RWPE2 (cell line): ENCODE measurements at regions not wholly inside any gene's neighbourhood (a gene's known extent, or its start where the extent isn't known, plus 50 kb on each side); places are given as distances from the start of the nearest gene placed in this dataset.
A peak's percentile ranks its signal among the peaks of the same experiment; 100 is the strongest.
"Not testable (repeated sequence)": the region's sequence is repeated elsewhere in the genome, so short reads cannot be mapped to it uniquely, and the experiment has no call there.

Experiments
- ATAC-seq: fragments of 200-7000 bp; cut with Tn5 transposase; 3 replicates; pipeline ENCODE4 v1.9.1; 2021; ENCODE audit warnings: low read depth
- DNase-seq: peaks from one replicate; pipeline ENCODE4 v3.0.0-alpha.2; 2020; ENCODE audit warnings: low spot score
- H3K27ac ChIP-seq: fragments of 450-650 bp; 2 replicates; pipeline ENCODE4 v1.5.1; 2017; ENCODE audit warnings: mild to moderate bottlenecking; ENCODE audit not compliant: poor library complexity, severe bottlenecking
- H3K27me3 ChIP-seq: fragments of 250-450 bp; sonication (Bioruptor Pico); 2 replicates; pipeline ENCODE4 v1.5.1; 2021; ENCODE audit warnings: mild to moderate bottlenecking, moderate library complexity; ENCODE audit not compliant: insufficient read depth, poor library complexity, severe bottlenecking
- H3K36me3 ChIP-seq: fragments of 250-450 bp; sonication (Bioruptor Pico); 2 replicates; pipeline ENCODE4 v1.5.1; 2020; ENCODE audit warnings: low read depth, mild to moderate bottlenecking, moderate library complexity
- H3K4me1 ChIP-seq: fragments of 250-450 bp; sonication (Bioruptor Pico); 2 replicates; pipeline ENCODE4 v1.5.1; 2021; ENCODE audit warnings: mild to moderate bottlenecking, moderate library complexity; ENCODE audit not compliant: insufficient read depth, poor library complexity, severe bottlenecking
- H3K4me3 ChIP-seq: fragments of 250-450 bp; sonication (Bioruptor Pico); 2 replicates; pipeline ENCODE4 v1.5.1; 2021; ENCODE audit warnings: mild to moderate bottlenecking, moderate library complexity; ENCODE audit not compliant: severe bottlenecking
- H3K9me3 ChIP-seq: fragments of 250-450 bp; sonication (Bioruptor Pico); 2 replicates; pipeline ENCODE4 v1.5.1; 2021; ENCODE audit warnings: mild to moderate bottlenecking, moderate library complexity; ENCODE audit not compliant: severe bottlenecking
- CTCF ChIP-seq: fragments of 450-650 bp; IDR thresholded peaks from one replicate; pipeline ENCODE4 v1.5.1; 2017; ENCODE audit warnings: mild to moderate bottlenecking, moderate library complexity; ENCODE audit not compliant: poor library complexity, severe bottlenecking

GRCh38 chr5:143636931-143637528 is 174.9 kb upstream of the HMHB1 start:
- Histone ChIP-seq H3K9me3 (no peaks in the 10 kb centered on the region), H3K4me1 (no peaks in the 10 kb centered on the region), H3K36me3 (no peaks in the 10 kb centered on the region), H3K27ac (no peak overlapping the region), H3K4me3 (no peak overlapping the region), H3K27me3 (no peaks in the 10 kb centered on the region)
- DNase-seq (no peak), ATAC-seq (no peak)
- no peak for TF ChIP-seq CTCF

DNA sequence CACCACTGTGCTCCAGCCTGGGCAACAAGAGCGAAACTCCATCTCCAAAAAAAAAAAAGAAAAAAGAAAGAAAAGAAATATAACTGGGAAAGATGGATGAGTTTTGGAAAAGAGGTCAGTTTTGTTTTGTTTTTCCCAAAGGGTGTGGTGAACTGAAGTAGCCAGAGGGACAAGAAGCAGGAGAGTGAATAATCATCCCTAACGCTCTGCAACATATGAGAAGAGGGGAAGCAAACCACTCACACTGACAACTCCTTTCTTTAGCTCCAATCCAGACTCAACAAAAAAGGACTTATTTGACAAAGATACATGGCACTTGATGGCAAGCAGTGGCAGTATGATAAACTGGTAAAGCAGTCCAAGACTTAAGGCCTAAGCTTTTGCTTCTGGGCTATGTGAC is 176.1 kb upstream of the HMHB1 start:
- H3K4me1 ChIP-seq, result no peaks in the 10 kb centered on the region
- no peak for DNase-seq
- H3K9me3 ChIP-seq, result no peaks in the 10 kb centered on the region
- no peak overlapping the region for H3K4me3 ChIP-seq
- no peak for ATAC-seq
- no peaks in the 10 kb centered on the region for H3K27me3 ChIP-seq
- no peaks in the 10 kb centered on the region for H3K36me3 ChIP-seq
- no peak overlapping the region for H3K27ac ChIP-seq
- no peak for TF ChIP-seq CTCF

DNA sequence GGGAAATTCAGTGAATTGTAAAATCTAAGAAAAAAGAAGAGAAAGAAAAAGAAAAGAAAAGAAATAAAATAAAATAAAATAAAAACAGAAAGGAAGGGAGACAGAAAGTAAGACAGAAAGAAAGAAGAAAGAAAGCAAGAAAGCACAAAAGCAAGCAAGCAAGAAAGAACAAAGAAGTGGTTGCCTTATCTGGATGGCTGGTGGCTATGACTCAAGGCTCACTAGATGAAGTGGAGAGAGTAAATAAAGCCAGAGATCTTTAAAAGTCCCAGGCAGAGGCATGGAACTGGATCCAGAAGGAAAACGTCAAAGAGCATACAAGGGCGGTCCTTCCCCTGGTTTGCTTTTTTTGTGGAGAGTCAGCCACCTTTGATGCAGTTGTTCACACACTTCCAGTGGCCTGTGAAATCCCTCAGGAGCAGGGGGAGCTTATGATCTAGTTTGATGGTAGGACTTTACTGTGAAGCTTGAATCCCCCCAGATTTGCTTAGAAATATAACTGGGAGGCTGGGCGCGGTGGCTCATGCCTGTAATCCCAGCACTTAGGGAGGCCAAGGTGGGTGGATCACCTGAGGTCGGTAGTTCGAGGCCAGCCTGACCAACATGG is 176.7 kb upstream of the HMHB1 start:
- no peaks in the 10 kb centered on the region for H3K4me1 ChIP-seq
- no peaks in the 10 kb centered on the region for H3K9me3 ChIP-seq
- DNase-seq (no peak), ATAC-seq (peak; percentile 40; the same call in 1 of the 3 replicates)
- H3K27ac ChIP-seq, result no peak overlapping the region
- H3K4me3 ChIP-seq, result no peak overlapping the region
- H3K36me3 ChIP-seq, result no peaks in the 10 kb centered on the region
- H3K27me3 ChIP-seq, result no peaks in the 10 kb centered on the region
- no peak for TF ChIP-seq CTCF

- H3K9me3 ChIP-seq, result no peaks in the 10 kb centered on the region
- no peak for TF ChIP-seq CTCF
- ATAC-seq (no peak), DNase-seq (no peak)
- no peak overlapping the region for H3K27ac ChIP-seq
- no peaks in the 10 kb centered on the region for H3K36me3 ChIP-seq
- H3K4me3 ChIP-seq, result no peak overlapping the region
- no peaks in the 10 kb centered on the region for H3K27me3 ChIP-seq
- H3K4me1 ChIP-seq, result peaks cover 5% of the 10 kb centered on the region
Measured at GRCh38 chr5:143634689-143635088, 177.3 kb upstream of the HMHB1 start.

DNA sequence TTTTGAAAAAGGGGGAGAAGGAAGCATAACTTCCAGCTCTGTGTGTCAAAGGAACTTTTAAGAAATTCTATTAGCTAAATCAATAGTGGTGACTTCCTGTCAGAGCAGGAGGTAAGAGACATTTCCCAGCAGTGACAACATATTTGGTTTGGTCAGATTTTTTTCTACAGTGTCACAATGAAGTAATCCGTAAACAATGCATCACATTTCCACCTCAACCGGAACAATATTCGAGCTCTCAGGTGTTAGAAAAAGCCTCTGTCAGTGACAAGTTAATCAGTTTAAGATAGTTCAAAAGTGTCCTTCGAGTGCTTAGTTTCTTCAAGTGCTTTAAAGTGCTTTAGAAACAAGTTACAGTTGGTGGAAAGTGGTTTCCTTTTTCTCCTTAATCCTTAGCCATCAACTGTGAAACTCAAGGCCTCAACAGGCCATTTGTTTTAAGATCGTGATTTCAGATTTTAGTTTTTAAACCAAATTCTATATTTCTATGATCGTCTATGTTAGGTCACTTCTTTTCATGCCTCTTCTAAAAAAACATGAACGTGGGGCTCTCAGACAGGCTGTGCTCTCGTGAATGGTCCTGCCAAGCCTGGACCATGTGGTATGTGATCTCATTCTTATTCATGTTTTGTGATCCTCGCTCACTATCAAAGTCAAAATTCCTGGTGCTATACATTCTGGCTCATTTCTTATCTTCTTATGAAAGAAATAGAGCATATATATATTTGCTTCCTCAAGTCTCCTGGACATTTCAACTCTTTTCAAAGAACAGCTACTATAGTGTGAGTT is 181.9 kb upstream of the HMHB1 start:
- Histone ChIP-seq H3K4me3 (no peak overlapping the region), H3K4me1 (peaks cover 7% of the 10 kb centered on the region), H3K36me3 (no peaks in the 10 kb centered on the region), H3K27me3 (no peaks in the 10 kb centered on the region), H3K27ac (no peak overlapping the region), H3K9me3 (no peaks in the 10 kb centered on the region)
- peak; percentile 66 for ATAC-seq
- no peak for TF ChIP-seq CTCF
- no peak for DNase-seq

GRCh38 chr5:143625048-143625447 is 186.9 kb upstream of the HMHB1 start:
- not testable (repeated sequence) for H3K27ac ChIP-seq, H3K36me3 ChIP-seq, H3K4me1 ChIP-seq, H3K4me3 ChIP-seq, DNase-seq, H3K27me3 ChIP-seq, H3K9me3 ChIP-seq, ATAC-seq
